Liver (tissue), 3 donors: ENCODE measurements at regions not wholly inside any gene's neighbourhood (a gene's known extent, or its start where the extent isn't known, plus 50 kb on each side); places are given as distances from the start of the nearest gene placed in this dataset.

ENCODE experiments used
- ATF3 ChIP-seq: IDR thresholded peaks from 2 replicates; pipeline ENCODE4 v1.6.1; 2016; ENCODE audit warnings: antibody characterized with exemption
- CTCF ChIP-seq: fragments of 150-350 bp; IDR thresholded peaks from 2 replicates; pipeline ENCODE4 v1.5.1; 2017; ENCODE audit warnings: improper control_type of control experiment, low read depth, low read length; ENCODE audit not compliant: missing input control
- FOXA1 ChIP-seq: IDR thresholded peaks from 2 replicates; pipeline ENCODE4 v1.6.1; 2016; ENCODE audit warnings: antibody characterized with exemption
- GABPA ChIP-seq, 2 donors: IDR thresholded peaks in 1 of 2; conservative IDR thresholded peaks in 1 of 2; 2 replicates each; pipeline ENCODE4 v1.6.1; 2016; ENCODE audit warnings: antibody characterized with exemption in 2 of 2, mild to moderate bottlenecking in 1 of 2, moderate library complexity in 1 of 2
- HNF4A ChIP-seq, 2 donors: conservative IDR thresholded peaks; 2 replicates each; pipeline ENCODE4 v1.6.1; 2016; ENCODE audit warnings: antibody characterized with exemption in 2 of 2, mild to moderate bottlenecking in 2 of 2
- JUND ChIP-seq, 2 donors: IDR thresholded peaks; 2 replicates each; pipeline ENCODE4 v1.6.1; 2016; ENCODE audit warnings: antibody characterized with exemption in 2 of 2
- MAX ChIP-seq: IDR thresholded peaks from 2 replicates; pipeline ENCODE4 v1.6.1; 2016; ENCODE audit warnings: antibody characterized with exemption
- NR2F2 ChIP-seq: IDR thresholded peaks from 2 replicates; pipeline ENCODE4 v1.6.1; 2016; ENCODE audit warnings: antibody characterized with exemption
- RAD21 ChIP-seq, 2 donors: IDR thresholded peaks; 2 replicates each; pipeline ENCODE4 v1.6.1; 2016; ENCODE audit warnings: antibody characterized with exemption in 2 of 2, mild to moderate bottlenecking in 2 of 2
- REST ChIP-seq: IDR thresholded peaks from 2 replicates; pipeline ENCODE4 v1.6.1; 2016; ENCODE audit warnings: antibody characterized with exemption, mild to moderate bottlenecking
- SP1 ChIP-seq: IDR thresholded peaks from 2 replicates; pipeline ENCODE4 v1.6.1; 2018; ENCODE audit warnings: antibody characterized with exemption, mild to moderate bottlenecking
- TAF1 ChIP-seq: conservative IDR thresholded peaks from 2 replicates; pipeline ENCODE4 v1.6.1; 2016; ENCODE audit warnings: antibody characterized with exemption, mild to moderate bottlenecking
- YY1 ChIP-seq: IDR thresholded peaks from 2 replicates; pipeline ENCODE4 v1.6.1; 2016; ENCODE audit warnings: antibody characterized with exemption, mild to moderate bottlenecking
- ZBTB33 ChIP-seq: IDR thresholded peaks from 2 replicates; pipeline ENCODE4 v1.6.1; 2016; ENCODE audit warnings: antibody characterized with exemption
- donor health status: healthy.
- donor health status: healthy.

GRCh38 chr18:27483276-27483675 lies 298.2 kb upstream of the CHST9 start:
- no peak for TF ChIP-seq CTCF
- no peak for TF ChIP-seq GABPA (IDR thresholded peaks at IDR 0.05 in 1 of 2, conservative IDR thresholded peaks at IDR 0.05 in 1 of 2)
- TF ChIP-seq JUND (IDR thresholded peaks at IDR 0.05): no peak
- no peak for TF ChIP-seq RAD21 (IDR thresholded peaks at IDR 0.05)
- TF ChIP-seq FOXA1: no peak
- no peak for TF ChIP-seq TAF1
- no peak for TF ChIP-seq MAX
- TF ChIP-seq NR2F2: no peak
- no peak for TF ChIP-seq YY1
- no peak for TF ChIP-seq ZBTB33
- no peak for TF ChIP-seq SP1
- TF ChIP-seq HNF4A (conservative IDR thresholded peaks at IDR 0.05): no peak
- TF ChIP-seq REST: no peak
- TF ChIP-seq ATF3: no peak
